B cell (primary cell): ENCODE measurements at regions not wholly inside any gene's neighbourhood (a gene's known extent, or its start where the extent isn't known, plus 50 kb on each side); places are given as distances from the start of the nearest gene placed in this dataset.

Source experiments
- ATAC-seq: fragments of 200-7000 bp; cut with Tn5 transposase; one replicate; pipeline ENCODE4 v1.10.0; 2021; ENCODE audit warnings: low read depth, mild to moderate bottlenecking, moderate number of reproducible peaks, moderate library complexity
- CTCF ChIA-PET: fragments of 350-600 bp; sonication (Branson Sonifier 250); formaldehyde crosslinking; loops from one replicate; lab custom pipeline; 2021; ENCODE audit warnings: antibody characterized with exemption, inconsistent platforms; lab: Charles Lee
- POLR2A ChIA-PET: fragments of 350-600 bp; sonication (Branson Sonifier 250); formaldehyde crosslinking; loops from one replicate; lab custom pipeline; 2021; ENCODE audit warnings: antibody characterized with exemption; lab: Charles Lee
- DNase-seq: peaks from one replicate; pipeline ENCODE4 v3.0.0; 2013
- H2AFZ ChIP-seq: 2 replicates; pipeline ENCODE4 v1.6.1; 2012; ENCODE audit warnings: mild to moderate bottlenecking, low read depth, low read length; ENCODE audit not compliant: insufficient read depth, poor library complexity, severe bottlenecking
- H3K27ac ChIP-seq, 2 donors: 1 replicate in 1 of 2; 2 replicates in 1 of 2; pipeline ENCODE4 v1.5.1; 2012 to 2013; ENCODE audit warnings: low read length in 2 of 2, mild to moderate bottlenecking in 2 of 2, moderate library complexity in 1 of 2
- H3K27me3 ChIP-seq, 4 experiments: fragments of 200-600 bp in 1 of 4; sonication (generic) in 1 of 4; replicated peaks in 1 of 4; 1 replicate in 2 of 4; 2 replicates in 2 of 4; pipeline versions ENCODE4 v1.6.1 to v1.7.0; 2013 to 2016; ENCODE audit warnings: low read length in 3 of 4, mild to moderate bottlenecking in 2 of 4, mixed read lengths in 1 of 4, moderate library complexity in 1 of 4; ENCODE audit not compliant: insufficient read depth in 4 of 4, control insufficient read depth in 3 of 4; ENCODE audit errors: control extremely low read depth in 1 of 4
- H3K36me3 ChIP-seq, 2 experiments: replicated peaks in 1 of 2; 1 replicate in 1 of 2; 2 replicates in 1 of 2; pipeline versions ENCODE4 v1.6.1 to v1.7.1; 2013; ENCODE audit warnings: low read length in 1 of 2; ENCODE audit not compliant: insufficient read depth in 2 of 2, control insufficient read depth in 1 of 2; ENCODE audit errors: control extremely low read depth in 1 of 2, extremely low read depth in 1 of 2
- H3K4me1 ChIP-seq, 2 donors: fragments of 200-600 bp in 1 of 2; sonication (generic) in 1 of 2; 1 replicate in 1 of 2; 2 replicates in 1 of 2; pipeline versions ENCODE4 v1.5.1 to v1.6.1; 2013 to 2017; ENCODE audit warnings: low read length in 2 of 2; ENCODE audit not compliant: control insufficient read depth in 2 of 2, insufficient read depth in 2 of 2
- H3K4me2 ChIP-seq: replicated peaks from 2 replicates; pipeline ENCODE3; 2012; ENCODE audit warnings: mild to moderate bottlenecking, low read depth, low read length; ENCODE audit not compliant: poor library complexity, severe bottlenecking
- H3K4me3 ChIP-seq, 5 experiments: fragments of 200-600 bp in 1 of 5; sonication (generic) in 1 of 5; 1 replicate in 3 of 5; 2 replicates in 2 of 5; pipeline versions ENCODE4 v1.5.1 to v1.7.0; 2011 to 2016; ENCODE audit warnings: low read length in 4 of 5, mild to moderate bottlenecking in 4 of 5, low read depth in 2 of 5, control low read depth in 1 of 5, moderate library complexity in 1 of 5; ENCODE audit not compliant: insufficient read depth in 1 of 5; ENCODE audit errors: control extremely low read depth in 1 of 5, extremely low read depth in 1 of 5
- H3K79me2 ChIP-seq: fragments of 200-600 bp; sonication (generic); one replicate; pipeline ENCODE4 v1.6.0; 2016; ENCODE audit warnings: low read length; ENCODE audit not compliant: control insufficient read depth, insufficient read depth
- H3K9ac ChIP-seq: fragments of 200-600 bp; sonication (generic); 2 replicates; pipeline ENCODE4 v1.6.1; 2017; ENCODE audit warnings: mild to moderate bottlenecking, low read length, moderate library complexity
- H3K9me3 ChIP-seq, 3 donors: one replicate each; pipeline versions ENCODE4 v1.6.1 to v1.7.1; 2013; ENCODE audit warnings: low read length in 2 of 3; ENCODE audit not compliant: control insufficient read depth in 2 of 3, insufficient read depth in 1 of 3; ENCODE audit errors: control extremely low read depth in 1 of 3
- H4K20me1 ChIP-seq: 2 replicates; pipeline ENCODE4 v1.6.0; 2012; ENCODE audit warnings: mild to moderate bottlenecking, low read length; ENCODE audit not compliant: insufficient read depth, control insufficient read depth, poor library complexity, severe bottlenecking
- H3K27ac Mint-ChIP-seq: one replicate; pipeline ENCODE4 v1.8.0; 2021; ENCODE audit warnings: mixed read lengths
- H3K27me3 Mint-ChIP-seq: one replicate; pipeline ENCODE4 v1.8.0; 2021; ENCODE audit warnings: mixed read lengths
- H3K4me1 Mint-ChIP-seq: one replicate; pipeline ENCODE4 v1.8.0; 2021; ENCODE audit warnings: mixed read lengths
- H3K4me3 Mint-ChIP-seq: one replicate; pipeline ENCODE4 v1.8.0; 2021; ENCODE audit warnings: mixed read lengths
- H3K9me3 Mint-ChIP-seq: one replicate; pipeline ENCODE4 v1.8.0; 2022; ENCODE audit warnings: mixed read lengths; ENCODE audit not compliant: insufficient read depth
- EZH2 ChIP-seq: IDR thresholded peaks from 2 replicates; pipeline ENCODE4 v1.6.1; 2012; ENCODE audit warnings: borderline replicate concordance, low read depth, mild to moderate bottlenecking, moderate library complexity, low read length; ENCODE audit not compliant: insufficient read depth, poor library complexity, severe bottlenecking
- WGBS: methylation state at CpG from one replicate; pipeline ENCODE4 v1.1.5; 2013; ENCODE audit warnings: missing lambda C conversion rate; ENCODE audit not compliant: insufficient coverage; 5-methylcytosine and 5-hydroxymethylcytosine counted together
- intact Hi-C: fragments of 100-400 bp; cut with micrococcal nuclease; formaldehyde crosslinking; loops from one replicate; pipeline ENCODE4 v1.10.0; 2022
- TF ChIP-seq, protein P1 (sequence below): fragments of 200-600 bp; IDR thresholded peaks from one replicate; pipeline ENCODE4 v1.8.0; 2022; ENCODE audit warnings: antibody characterized with exemption, mild to moderate bottlenecking

GRCh38 chr4:100588076-100588475 is 70.3 kb upstream of the EMCN start:
- peaks cover 8% of the 10 kb centered on the region for H3K27me3 Mint-ChIP-seq
- POLR2A ChIA-PET = no interaction called here
- CTCF ChIA-PET = no interaction called here
- no peaks in the 10 kb centered on the region for H3K4me1 Mint-ChIP-seq
- no peaks in the 10 kb centered on the region for H3K27me3 ChIP-seq
- no peak overlapping the region for H3K4me2 ChIP-seq
- no peaks in the 10 kb centered on the region for H4K20me1 ChIP-seq
- H3K36me3 ChIP-seq = no peaks in the 10 kb centered on the region
- H3K27ac Mint-ChIP-seq = no peak overlapping the region
- no peak overlapping the region for H3K4me3 ChIP-seq
- intact Hi-C loops = no loop called here
- no peaks in the 10 kb centered on the region for H3K4me1 ChIP-seq
- DNase-seq (no peak), ATAC-seq (no peak)
- no peak for TF ChIP-seq EZH2
- TF ChIP-seq, protein P1, sequence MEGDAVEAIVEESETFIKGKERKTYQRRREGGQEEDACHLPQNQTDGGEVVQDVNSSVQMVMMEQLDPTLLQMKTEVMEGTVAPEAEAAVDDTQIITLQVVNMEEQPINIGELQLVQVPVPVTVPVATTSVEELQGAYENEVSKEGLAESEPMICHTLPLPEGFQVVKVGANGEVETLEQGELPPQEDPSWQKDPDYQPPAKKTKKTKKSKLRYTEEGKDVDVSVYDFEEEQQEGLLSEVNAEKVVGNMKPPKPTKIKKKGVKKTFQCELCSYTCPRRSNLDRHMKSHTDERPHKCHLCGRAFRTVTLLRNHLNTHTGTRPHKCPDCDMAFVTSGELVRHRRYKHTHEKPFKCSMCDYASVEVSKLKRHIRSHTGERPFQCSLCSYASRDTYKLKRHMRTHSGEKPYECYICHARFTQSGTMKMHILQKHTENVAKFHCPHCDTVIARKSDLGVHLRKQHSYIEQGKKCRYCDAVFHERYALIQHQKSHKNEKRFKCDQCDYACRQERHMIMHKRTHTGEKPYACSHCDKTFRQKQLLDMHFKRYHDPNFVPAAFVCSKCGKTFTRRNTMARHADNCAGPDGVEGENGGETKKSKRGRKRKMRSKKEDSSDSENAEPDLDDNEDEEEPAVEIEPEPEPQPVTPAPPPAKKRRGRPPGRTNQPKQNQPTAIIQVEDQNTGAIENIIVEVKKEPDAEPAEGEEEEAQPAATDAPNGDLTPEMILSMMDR = no peak
- H3K9me3 ChIP-seq = no peaks in the 10 kb centered on the region
- no CpG with 5 or more reads among the region's 3 CpGs for WGBS
- H3K9ac ChIP-seq = no peak overlapping the region
- H3K79me2 ChIP-seq = no peaks in the 10 kb centered on the region
- H3K9me3 Mint-ChIP-seq = no peaks in the 10 kb centered on the region
- H3K4me3 Mint-ChIP-seq = no peak overlapping the region
- H3K27ac ChIP-seq = no peak overlapping the region
- H2AFZ ChIP-seq = no peak overlapping the region

DNA sequence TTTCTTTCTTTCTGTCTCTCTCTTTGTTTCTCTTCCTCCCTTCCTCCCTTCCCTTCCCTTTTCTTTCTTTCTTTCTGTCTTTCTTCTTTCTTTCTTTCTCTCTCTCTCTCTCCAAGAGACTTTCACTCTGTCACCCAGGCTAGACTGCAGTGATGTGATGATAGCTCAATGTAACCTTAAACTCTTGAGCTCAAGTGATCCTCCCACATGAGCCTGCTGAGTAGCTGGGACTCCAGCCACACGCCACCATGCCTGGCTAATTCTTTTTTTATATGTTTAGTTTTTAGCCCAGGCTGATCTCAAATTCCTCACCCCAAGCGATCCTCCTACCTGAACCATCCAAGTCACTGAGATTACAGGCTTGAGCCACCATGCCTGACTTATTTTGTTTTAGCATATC is 64.3 kb upstream of the EMCN start:
- no CpG with 5 or more reads among the region's 2 CpGs for WGBS
- CTCF ChIA-PET = interaction anchor here (0.8 kb wide), 1 partner anchor 13 kb away, joined by 3 read pairs; no protein-coding TSS in a partner anchor
- no peak for DNase-seq
- no peaks in the 10 kb centered on the region for H3K9me3 ChIP-seq
- no peaks in the 10 kb centered on the region for H3K4me1 Mint-ChIP-seq
- H3K27me3 ChIP-seq = no peaks in the 10 kb centered on the region
- intact Hi-C loops = no loop called here
- ATAC-seq = no peak
- no peak overlapping the region for H3K9ac ChIP-seq
- H3K4me3 ChIP-seq = no peak overlapping the region
- peaks cover 7% of the 10 kb centered on the region for H3K27me3 Mint-ChIP-seq
- no peak overlapping the region for H3K4me3 Mint-ChIP-seq
- no peak overlapping the region for H3K4me2 ChIP-seq
- no peak overlapping the region for H3K27ac Mint-ChIP-seq
- no peaks in the 10 kb centered on the region for H3K79me2 ChIP-seq
- H3K27ac ChIP-seq = no peak overlapping the region
- H4K20me1 ChIP-seq = no peaks in the 10 kb centered on the region
- H2AFZ ChIP-seq = no peak overlapping the region
- H3K4me1 ChIP-seq = no peaks in the 10 kb centered on the region
- no peaks in the 10 kb centered on the region for H3K36me3 ChIP-seq
- H3K9me3 Mint-ChIP-seq = no peaks in the 10 kb centered on the region
- POLR2A ChIA-PET = no interaction called here
- TF ChIP-seq, protein P1 = no peak
- TF ChIP-seq EZH2 = no peak
